Stimulated activated CD8-positive, alpha-beta memory T cell treated with anti-CD3 and anti-CD28 coated beads, Interleukin-4, amount 100 ng/mL, for 4 hours (primary cell): ENCODE measurements at regions not wholly inside any gene's neighbourhood (a gene's known extent, or its start where the extent isn't known, plus 50 kb on each side); places are given as distances from the start of the nearest gene placed in this dataset.

Experiments used
- DNase-seq, 2 donors: peaks; one replicate each; pipeline ENCODE4 v3.0.0-alpha.2; 2020; ENCODE audit warnings: low read depth in 2 of 2, low spot score in 1 of 2

DNA sequence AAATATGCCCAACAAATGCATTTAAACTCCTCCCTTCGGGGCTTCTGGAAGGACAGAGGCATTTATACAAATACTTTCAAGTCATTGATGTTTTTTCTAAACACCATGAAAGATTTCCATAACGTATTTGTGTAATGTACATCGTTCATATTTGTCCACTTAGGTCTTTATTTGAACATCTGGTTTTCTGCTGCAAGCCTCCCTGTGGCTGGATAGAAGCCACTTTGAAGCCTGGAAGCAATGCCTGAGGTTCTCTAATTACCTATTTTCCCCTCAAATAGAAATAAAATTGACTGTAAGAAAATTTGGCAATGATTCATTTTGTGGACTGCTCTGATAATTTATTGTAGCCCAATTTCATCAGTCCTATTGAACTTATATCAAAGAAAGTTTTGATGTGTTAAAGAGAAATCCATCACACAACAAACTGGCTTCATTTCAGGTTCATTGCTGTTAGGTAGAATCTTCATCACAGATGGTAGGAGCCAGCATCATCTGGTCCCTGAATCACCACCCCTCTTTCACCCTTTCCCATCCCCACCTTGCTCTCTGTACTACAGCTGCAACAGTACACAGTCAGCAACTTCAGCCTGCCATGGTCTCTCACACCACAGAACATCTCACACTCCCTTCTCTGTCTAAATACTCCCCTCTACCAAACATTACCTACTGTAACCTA is 186.0 kb upstream of the MGMT start:
- no peak for DNase-seq

DNA sequence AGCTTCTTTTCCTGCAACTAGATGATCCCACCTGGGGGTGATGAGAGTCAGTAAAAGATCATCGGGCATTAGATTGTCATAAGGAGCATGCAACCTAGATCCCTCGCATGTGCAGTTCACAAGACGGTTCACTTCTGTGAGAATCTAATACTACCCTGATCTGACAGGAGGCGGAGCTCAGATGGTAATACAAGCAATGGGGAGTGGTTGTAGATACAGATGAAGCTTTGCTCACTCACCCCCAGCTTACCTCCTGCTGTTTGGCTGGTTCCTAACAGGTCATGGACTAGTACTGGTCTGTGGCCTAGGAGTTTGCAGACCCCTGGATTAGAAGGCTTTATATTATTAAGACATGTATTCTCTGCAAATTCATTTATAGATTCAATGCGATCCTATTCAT is 181.6 kb upstream of the MGMT start:
- DNase-seq = no peak

DNA sequence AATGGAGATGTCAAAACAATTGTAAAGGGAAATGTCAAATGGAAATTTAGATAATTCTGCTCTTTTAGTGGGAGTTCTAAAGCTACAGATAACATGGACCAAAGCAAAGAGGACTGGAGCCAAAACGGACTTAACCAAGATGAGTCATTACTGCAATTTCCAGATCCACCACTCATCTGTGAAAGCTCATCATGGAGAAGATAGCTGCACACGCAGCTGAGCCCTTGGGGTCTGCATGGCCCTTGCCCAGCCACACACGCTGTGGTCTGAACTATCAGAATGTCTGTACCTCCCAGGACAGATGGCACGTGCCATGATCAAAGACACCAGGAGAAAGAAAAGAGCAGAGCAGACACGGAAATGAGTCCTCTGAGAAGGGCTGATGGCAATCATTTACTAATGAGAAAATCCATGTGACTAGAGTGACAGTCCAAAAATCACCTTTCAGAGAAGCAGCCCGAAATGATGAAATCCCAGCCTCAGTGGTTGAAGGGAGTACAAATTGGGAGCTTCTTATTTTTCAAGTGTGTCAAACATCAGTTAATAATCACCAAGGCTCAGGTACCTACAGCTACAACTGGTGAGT is 177.9 kb upstream of the MGMT start:
- DNase-seq = no peak

DNA sequence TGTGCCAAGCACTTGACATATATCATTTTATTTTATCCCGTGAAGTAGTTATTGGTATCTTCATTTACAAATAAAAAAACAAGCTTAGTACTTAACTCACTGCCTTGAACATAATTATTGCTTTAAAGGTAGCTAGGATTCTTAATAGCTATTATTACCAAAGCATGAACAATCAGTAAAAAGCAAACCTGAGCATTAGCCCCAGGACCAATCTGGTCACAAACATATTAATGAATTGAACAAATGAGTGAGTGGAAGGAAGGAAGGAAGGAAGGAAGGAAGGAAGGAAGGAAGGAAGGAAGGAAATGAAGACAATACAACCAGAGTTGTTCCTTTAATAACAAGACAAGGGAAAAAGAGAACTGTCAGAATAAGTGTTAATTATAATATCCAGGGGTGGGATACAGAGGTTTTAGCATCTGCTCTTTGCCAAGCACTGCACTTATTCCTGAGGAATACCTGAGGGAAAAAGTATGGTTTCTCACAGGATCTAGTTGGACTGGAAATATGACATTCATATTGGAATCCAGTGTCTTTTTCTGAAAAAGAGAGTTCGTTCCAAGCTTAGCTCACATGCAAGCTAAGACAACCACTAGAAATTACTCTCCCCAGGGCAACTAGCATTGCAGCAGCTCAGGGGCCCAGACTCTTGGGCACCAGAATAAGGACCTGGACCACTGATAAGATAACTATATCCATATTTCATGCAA is 172.9 kb upstream of the MGMT start:
- DNase-seq = no peak

DNA sequence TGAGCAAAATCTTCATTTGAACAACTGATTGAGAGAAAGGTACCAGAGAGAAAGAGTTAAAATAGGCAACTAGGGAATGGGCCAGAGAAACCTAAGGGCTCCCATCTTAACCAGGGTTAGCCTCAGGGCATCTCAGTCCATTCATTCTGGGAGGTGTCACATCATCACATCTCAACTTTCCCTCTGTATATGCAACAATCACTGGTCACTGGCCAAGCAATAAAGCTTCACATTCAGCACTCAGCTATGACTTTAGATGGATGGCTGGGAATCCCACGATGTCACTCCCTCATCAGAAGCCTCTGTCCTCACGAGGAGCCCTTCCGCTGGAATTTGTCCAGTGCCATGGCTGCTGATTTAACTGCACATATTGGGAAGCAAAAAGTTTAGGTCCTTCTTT is 172.1 kb upstream of the MGMT start:
- DNase-seq = no peak

DNA sequence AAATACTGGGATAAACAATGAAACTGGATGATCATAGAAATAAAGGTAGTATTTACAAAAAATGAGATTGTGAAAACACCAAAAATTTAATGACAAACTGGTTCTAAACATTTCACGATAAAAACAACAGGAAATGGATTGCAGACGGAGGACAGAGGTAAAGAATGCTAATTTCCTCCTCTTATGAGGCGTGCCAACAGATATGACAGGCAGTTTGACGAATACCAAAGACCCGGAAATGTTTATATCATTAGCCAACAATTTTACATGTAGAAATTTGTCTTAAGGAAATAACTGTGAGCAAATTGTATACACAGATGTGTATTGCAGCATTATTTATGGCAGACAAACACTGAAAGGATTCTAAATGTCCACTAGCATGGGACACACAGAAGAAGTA is 162.0 kb upstream of the MGMT start:
- no peak for DNase-seq

DNA sequence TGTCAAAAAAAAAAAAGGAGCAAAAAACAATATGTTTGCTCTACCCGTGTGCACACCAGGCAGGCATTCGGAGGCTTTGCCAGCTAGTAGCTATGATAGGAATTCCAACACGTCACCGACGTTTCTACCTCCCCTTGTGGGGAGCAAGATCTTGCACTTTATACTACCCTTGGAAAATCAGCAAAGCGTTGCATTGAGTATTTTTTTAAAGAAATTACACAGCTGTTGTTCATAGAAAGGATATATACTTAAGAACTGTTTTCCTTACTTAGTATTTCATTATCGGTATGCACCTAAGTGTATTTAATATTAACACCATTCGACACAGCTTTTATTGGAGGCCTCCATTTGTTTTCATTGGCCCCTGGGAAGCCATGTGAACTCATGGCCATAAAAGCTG is 159.9 kb upstream of the MGMT start:
- no peak for DNase-seq

DNA sequence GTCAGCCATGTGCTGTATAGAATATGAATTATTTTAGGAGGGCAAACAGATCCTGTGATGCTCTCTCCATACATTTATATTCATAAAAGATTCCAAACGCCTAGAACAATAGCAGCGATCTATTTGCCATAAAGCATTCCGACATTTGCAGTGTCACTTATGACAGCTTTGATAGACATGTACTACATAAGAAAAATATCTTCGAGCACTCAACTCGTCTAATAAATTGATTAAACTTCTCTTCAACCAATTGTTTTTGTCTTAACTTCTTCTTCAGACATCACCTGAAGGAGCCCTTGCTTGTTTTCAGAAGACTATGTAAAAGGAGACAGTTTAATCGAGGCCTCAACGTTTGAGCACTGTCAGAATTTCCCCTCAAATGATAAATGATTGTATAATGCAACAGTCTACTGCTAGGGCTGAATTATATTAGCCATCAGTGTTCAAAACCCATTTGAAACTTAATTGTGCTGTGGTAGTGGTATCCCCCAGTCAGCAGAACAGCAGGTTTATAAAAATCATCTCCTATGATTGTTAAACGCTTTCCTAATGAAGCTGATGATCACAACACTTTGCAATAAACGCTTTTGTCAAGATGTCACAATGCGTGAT is 158.0 kb upstream of the MGMT start:
- DNase-seq = no peak

DNA sequence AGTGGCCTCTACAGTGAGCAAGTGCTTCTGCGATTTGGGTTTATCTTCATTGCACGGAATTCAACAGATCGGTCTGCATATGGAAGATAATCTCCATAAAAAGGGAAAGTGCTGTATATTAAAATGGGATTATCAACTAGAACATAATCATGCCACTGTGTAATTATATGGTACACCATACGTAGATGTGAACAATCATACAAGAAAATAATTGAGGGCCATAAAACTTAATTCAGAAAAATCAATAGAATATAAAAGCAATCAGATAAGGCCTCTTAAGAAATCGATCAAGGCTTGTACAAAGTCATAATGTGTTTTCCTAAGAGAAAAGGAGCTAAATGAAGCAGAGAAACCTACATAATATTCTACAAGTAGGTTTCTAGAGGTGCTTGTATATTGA is 157.5 kb upstream of the MGMT start:
- no peak for DNase-seq

DNA sequence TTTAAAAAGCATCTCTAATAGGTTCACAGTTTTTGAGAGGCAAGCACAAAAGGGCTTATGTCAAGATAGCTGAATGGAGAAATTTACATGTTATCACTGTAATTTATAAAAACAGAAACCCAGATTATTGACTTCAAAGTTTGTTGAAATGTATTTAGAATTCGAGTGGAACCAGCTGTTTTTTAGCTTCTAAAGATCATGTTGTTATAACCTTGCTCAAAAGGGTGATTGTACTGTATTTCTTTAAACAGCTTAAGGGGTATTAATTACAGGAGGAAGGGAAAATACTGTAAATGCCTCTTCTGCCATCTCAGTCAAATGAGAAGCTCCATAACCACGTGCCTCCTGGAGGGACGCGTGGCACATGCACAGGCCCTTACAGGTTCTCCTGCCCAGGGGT is 156.2 kb upstream of the MGMT start:
- DNase-seq = no peak

DNA sequence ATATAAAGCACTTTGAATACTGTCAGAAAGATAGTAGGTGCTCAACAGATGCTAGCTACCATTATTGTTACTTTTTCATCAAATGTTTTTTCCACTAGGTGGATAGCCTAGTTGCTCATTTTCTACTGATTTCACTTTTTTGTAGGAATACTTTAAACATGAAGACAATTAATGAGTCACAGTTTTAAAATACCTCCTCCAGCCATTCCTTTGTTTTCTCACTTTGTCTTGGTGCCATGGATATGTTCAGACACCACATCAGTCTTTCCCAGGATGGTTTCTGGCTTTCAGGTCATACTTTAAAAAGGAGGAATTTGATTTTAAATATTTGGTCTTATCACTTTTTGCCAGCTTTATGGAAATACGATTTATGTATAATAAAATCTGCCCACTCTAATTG is 147.1 kb upstream of the MGMT start:
- no peak for DNase-seq

DNA sequence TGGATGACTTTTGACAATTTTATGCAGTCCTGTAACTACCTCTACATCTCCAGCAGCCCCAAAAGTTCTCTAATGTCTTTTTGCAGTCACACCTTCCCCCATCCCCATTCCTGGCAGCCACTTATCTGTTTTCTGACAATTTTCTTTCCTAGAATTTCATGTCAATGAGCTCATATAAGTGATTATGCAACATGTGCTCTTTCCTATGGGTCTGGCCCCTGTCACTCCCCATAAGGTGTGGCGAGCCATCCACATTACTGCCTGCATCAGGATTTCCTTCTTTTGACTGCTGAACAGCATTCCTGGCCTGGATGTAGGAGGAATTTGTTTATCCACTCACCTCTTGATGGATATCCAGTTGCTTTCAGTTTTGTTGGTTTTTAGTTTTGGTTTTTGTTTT is 146.7 kb upstream of the MGMT start:
- no peak for DNase-seq

DNA sequence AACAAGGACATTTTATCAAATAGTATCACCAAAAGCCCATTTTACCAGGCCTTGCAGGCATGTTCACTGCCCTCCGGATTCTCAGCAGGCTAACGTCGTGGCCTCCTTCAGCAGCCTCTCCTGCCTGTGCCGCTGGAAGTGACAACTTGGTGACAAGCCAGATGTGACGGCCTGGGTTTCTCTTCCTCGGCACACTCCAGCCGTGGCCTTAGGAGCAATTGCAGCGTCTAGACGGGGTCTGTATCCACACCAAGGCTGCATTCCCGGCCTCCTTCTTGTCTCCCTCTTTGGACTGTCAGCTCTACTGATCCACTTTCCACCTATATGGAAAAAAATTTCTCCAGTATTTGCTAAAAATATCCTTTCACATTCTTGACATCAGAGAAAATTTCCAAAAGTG is 145.3 kb upstream of the MGMT start:
- DNase-seq = no peak

DNA sequence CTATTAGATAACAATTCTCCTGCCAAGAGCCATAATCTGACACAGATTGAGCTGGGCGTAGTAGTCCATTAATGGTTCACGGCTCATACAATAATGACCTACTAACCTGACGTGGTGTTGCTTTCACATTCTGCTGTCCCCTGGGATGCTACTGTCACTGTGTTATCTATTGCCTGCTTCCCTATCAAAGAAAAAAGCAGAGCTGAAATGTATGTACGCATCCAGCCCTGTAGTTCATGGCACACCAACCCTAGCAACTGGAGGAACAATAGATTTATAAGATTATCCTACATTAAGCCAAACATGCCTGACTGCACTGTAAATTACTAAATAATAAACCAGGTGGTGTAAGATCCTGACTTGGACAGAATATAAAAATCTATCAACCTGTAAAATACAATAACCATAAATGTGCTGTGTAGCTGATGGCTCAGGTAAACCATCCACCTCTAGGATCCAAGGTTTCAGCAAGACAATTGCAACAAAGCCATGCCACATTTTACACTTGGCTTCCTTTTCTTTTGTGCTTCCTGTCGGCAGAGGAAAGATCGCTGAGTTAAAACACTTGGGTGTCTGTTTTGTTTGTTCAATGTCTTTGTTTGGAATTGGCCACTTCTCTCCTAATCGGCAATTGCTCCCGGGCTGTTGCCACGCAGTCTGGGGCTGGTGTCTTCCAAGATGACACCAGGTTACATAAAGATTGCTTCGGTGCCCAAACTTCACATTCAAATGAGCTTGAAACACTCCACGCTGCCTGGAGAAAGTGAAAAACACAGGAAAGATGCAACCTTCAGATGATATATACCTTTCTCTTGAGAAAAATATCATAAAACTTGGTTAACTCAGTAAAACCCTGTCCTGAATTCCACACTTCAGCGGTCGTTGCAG is 143.9 kb upstream of the MGMT start:
- no peak for DNase-seq

DNA sequence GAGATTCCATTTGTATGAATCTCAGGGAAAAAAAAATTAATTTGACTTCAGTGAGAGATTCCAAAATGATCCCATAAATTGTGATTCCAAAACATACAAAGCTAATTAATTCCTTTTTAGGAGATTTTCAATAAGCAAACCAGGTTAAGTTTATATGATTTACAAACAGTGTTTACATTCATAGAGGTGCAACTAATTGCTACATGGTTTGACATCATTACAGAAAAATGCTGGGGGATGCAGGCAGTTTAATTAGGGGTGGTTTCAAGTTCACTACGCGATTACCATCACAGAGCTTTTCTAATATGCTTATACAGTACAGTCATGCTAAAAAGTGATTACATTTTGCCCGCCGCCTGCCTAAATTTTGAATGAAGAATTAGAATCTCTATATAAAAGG is 143.2 kb upstream of the MGMT start:
- no peak for DNase-seq

DNA sequence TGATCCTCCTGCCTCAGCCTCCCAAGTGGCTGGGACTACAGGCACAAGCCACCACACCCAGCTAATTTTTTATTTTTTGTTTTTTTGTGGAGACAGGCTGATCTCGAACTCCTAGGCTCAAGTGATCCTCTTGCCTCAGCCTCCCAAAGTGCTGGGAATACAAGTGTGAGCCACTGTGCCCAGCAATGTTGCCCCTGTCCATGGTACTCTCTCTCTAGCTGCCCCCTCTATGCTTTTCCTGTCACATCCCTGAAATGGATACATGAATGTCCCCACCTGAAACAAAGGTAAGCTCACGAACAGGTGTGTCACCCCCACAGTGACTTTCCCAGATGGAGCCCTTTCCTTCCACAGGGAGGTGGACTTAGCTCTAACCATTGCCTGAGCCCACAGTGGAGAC is 141.1 kb upstream of the MGMT start:
- DNase-seq = no peak

DNA sequence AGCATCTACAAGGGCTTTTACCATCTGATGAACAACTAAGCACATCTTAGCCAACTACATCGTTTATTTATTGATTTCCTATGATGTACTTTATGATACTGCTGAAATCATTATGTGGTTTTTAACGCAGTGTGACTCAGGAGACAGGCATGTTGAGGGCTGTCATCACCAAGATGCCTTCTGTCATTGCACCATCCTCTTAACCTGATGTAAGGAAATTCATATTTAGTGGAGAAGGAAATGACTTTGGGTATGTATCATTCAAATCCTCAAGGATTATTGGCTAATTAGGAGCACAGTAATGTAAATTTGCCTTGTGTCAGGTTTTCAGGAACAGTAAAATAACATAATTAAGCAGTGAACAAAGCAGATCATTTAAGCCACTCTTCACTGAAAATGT is 138.5 kb upstream of the MGMT start:
- no peak for DNase-seq

DNA sequence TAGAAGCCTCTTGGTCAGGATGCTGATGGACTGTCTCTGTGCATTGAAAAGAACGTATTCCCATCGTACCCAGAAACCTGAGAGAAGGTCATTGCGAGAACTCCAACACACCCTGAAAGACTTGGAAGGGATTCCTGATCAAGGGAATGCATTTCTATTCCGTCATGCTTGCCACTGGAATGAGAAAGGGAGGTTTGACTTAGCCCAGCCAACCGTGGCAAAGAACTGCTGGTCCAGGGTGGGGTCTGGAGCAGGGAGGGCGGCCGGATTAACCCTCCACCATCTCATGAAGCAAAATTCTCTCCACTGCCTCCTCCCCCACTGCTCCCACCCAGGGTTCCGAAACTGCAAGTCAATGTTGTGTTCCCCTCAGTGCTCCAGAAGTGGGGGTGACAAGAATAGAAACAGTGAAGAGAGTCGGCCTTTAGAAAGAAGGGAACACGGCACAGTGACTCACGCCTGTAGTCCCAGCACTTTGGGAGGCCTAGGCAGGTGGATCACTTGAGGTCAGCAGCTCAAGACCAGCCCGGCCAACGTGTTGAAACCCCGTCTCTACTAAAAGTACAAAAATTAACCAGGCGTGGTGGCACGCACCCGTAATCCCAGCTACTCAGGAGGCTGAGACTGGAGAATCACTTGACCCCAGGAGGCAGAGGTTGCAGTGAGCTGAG is 137.5 kb upstream of the MGMT start:
- no peak for DNase-seq

DNA sequence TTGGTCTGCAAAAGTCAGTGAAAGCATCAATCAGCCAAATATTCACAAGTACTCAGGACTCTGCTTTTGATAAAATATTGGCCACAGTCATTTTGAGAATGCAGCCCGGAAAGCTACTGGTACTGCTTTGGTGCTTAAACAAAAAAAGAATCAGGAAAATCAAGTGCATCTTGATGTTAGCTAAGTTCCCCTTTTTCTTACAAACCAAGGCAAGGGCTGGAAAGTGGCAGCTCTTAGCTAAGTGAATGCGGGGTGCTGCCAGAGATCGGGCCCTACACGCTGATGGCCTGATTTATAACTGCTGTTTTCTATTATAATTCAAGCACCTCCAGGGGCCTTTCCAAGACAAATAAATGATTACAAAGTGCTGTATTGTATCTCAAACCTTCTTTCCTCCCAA is 136.8 kb upstream of the MGMT start:
- DNase-seq = no peak

DNA sequence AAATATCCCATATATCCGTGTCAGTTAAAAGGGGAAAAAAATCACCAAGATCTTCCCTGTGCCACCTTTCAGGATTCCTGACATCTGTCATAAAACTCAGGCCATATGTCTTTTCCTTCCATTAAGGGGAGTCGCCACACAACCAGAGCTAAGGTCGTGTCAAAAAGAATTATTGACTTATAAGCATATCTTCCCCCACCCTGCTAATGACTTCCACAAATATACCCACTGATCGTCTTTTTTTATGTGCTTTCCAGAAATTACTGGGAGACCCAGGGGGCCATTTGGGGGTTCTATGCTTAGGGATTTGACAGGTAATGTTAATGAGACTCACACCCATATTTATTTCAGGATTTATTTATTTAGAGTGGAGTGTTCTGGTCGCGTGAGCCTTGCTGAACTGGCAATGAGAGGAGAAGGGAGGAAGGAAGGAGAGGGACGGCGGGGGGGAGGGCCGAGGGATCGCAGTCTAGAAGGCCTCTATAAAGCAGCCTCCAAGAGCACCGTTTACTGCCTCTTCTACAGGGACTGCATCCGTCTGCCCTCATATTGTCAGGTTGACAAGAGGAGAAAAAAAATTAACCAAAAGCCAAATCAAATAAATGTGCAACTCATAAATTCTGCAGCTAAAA is 135.7 kb upstream of the MGMT start:
- DNase-seq = no peak
